Prostate gland (tissue), 2 donors: ENCODE measurements at regions not wholly inside any gene's neighbourhood (a gene's known extent, or its start where the extent isn't known, plus 50 kb on each side); places are given as distances from the start of the nearest gene placed in this dataset.
"Not testable (repeated sequence)": the region's sequence is repeated elsewhere in the genome, so short reads cannot be mapped to it uniquely, and the experiment has no call there.

ENCODE experiments used
- DNase-seq: peaks from one replicate; pipeline ENCODE4 v3.0.0-alpha.2; 2019; ENCODE audit warnings: low spot score
- H3K27ac ChIP-seq, 2 donors: fragments of 200-600 bp; sonication (generic); 2 replicates each; pipeline ENCODE4 v1.5.1; 2017 to 2019
- H3K27me3 ChIP-seq: fragments of 200-600 bp; sonication (generic); replicated peaks from 2 replicates; pipeline ENCODE4 v1.5.1; 2019; ENCODE audit not compliant: insufficient read depth
- H3K36me3 ChIP-seq, 2 donors: fragments of 200-600 bp; sonication (generic); 1 replicate in 1 of 2; 2 replicates in 1 of 2; pipeline versions ENCODE4 v1.5.1 to v1.8.1; 2017 to 2019
- H3K4me1 ChIP-seq: fragments of 200-600 bp; sonication (generic); replicated peaks from 2 replicates; pipeline ENCODE4 v1.5.1; 2019
- H3K4me3 ChIP-seq, 2 donors: fragments of 200-600 bp; sonication (generic); 2 replicates each; pipeline ENCODE4 v1.5.1; 2017 to 2019
- H3K9me3 ChIP-seq: fragments of 200-600 bp; sonication (generic); 2 replicates; pipeline ENCODE4 v1.5.1; 2017
- CTCF ChIP-seq, 4 experiments: fragments of 200-600 bp in 2 of 4; fragments of 450-650 bp in 2 of 4; sonication (generic) in 2 of 4; IDR thresholded peaks; 1 replicate in 3 of 4; 2 replicates in 1 of 4; pipeline ENCODE4 v1.5.1; 2016 to 2019; ENCODE audit warnings: antibody characterized with exemption in 4 of 4, mild to moderate bottlenecking in 2 of 4, moderate library complexity in 2 of 4
- POLR2A ChIP-seq: fragments of 450-650 bp; IDR thresholded peaks from one replicate; pipeline ENCODE4 v1.6.1; 2016; ENCODE audit warnings: antibody characterized with exemption, mild to moderate bottlenecking
- POLR2AphosphoS5 ChIP-seq: sonication (generic); formaldehyde crosslinking; IDR thresholded peaks from one replicate; pipeline ENCODE4 v1.6.1; 2017; ENCODE audit warnings: antibody characterized with exemption
- WGBS: methylation state at CpG from one replicate; pipeline ENCODE4 v1.1.5; 2018; 5-methylcytosine and 5-hydroxymethylcytosine counted together
- intact Hi-C: fragments of 100-400 bp; cut with DNase I; formaldehyde crosslinking; loops from one replicate; pipeline ENCODE4 v1.14.2; 2022
- small RNA-seq, 2 donors: library from RNA; depleted of rRNA; stranded (forward); fragments of <200 nt; gene quantifications; one replicate each; pipeline ENCODE3, GENCODE V24; 2016

- Histone ChIP-seq H3K4me1 (no peaks in the 10 kb centered on the region), H3K4me3 (peak overlapping the region in 1 of 2 donors; percentile 23), H3K27me3 (no peaks in the 10 kb centered on the region), H3K36me3 (no peaks in the 10 kb centered on the region), H3K27ac (no peak overlapping the region), H3K9me3 (no peaks in the 10 kb centered on the region)
- TF ChIP-seq POLR2A (no peak), CTCF (IDR thresholded peaks at IDR 0.05) (no peak), POLR2AphosphoS5 (no peak)
- 14% methylated on average over 43 of the region's 78 CpGs for WGBS
- peak; percentile 12 for DNase-seq
- intact Hi-C loops = no loop called here
Observed at GRCh38 chr7:63789378-63790176, 209.1 kb upstream of the ZNF722 start.

- DNase-seq, H3K27me3 ChIP-seq, H3K9me3 ChIP-seq, intact Hi-C loops, H3K4me1 ChIP-seq, H3K27ac ChIP-seq, H3K36me3 ChIP-seq: not testable (repeated sequence)
- 20% methylated on average over 41 of the region's 49 CpGs for WGBS
- peak overlapping the region in 1 of 2 donors; percentile 23 for H3K4me3 ChIP-seq
Observed at GRCh38 chr7:63790177-63790763, 208.4 kb upstream of the ZNF722 start.

Small RNA genes lying in the stretch of these regions (small RNA-seq; reads per million reads assigned to genes)
- gene AC079355.2 = 0 reads per million in 2 donors
